UCSD-AML1 (cell line): ENCODE measurements at regions not wholly inside any gene's neighbourhood (a gene's known extent, or its start where the extent isn't known, plus 50 kb on each side); places are given as distances from the start of the nearest gene placed in this dataset.
"Not testable (repeated sequence)": the region's sequence is repeated elsewhere in the genome, so short reads cannot be mapped to it uniquely, and the experiment has no call there.

Experiments
- DNase-seq: peaks from one replicate; lab custom pipeline; 2025; ENCODE audit not compliant: unreplicated experiment; lab: John Stamatoyannopoulos, UW

DNA sequence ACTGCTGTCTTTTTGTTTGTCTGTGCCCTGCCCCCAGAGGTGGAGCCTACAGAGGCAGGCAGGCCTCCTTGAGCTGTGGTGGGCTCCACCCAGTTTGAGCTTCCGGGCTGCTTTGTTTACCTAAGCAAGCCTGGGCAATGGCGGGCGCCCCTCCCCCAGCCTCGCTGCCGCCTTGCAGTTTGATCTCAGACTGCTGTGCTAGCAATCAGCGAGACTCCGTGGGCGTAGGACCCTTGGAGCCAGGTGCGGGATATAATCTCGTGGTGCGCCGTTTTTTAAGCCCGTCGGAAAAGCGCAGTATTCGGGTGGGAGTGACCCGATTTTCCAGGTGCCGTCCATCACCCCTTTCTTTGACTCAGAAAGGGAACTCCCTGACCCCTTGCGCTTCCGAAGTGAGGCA, 296.2 kb downstream of the TSN start:
- DNase-seq: not testable (repeated sequence)

DNA sequence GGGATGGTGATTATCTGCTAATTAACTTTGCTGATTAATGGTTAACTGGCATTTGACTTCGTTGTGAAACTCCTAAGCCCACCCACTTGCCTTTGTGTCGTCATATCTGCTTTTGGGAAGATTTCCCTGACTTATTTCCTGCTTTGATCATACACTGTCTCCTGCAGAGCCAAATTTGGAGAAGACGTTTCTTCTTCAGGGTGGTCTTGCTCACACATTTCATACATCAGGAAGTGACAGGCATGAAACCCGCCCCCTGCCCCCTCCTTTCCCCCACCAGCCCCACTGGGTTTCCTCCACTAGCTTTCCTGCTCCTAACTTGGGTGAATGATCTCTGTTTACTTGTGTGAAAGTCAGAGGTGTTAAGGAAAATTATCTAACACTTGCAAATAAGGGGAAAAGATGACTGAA, 300.1 kb downstream of the TSN start:
- DNase-seq: no peak

- no peak for DNase-seq
These were observed 301.4 kb downstream of the TSN start for GRCh38 chr2:122056853-122057252.

GRCh38 chr2:122061206-122061605, 305.8 kb downstream of the TSN start:
- no peak for DNase-seq

DNA sequence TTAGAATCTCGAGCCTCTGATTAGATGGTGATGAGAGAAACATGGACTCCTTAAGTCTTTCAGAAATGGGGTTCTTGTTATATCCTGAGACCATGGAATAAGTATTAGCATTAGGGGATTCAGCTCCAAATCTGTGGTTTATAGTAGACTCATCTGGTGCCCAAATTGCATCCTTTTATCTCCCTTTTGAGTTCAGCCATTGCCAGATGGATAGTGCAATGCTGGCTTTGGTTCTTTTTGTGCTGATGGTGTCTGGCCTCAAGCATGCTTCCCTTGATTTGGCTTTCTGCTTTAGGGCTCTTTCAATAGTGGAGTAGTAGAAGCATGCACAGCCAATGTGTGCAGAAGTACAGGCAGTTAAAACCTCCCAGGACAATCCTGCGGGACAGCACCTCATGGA, 306.4 kb downstream of the TSN start:
- no peak for DNase-seq

GRCh38 chr2:122062506-122062905, 307.1 kb downstream of the TSN start:
- DNase-seq: no peak

DNA sequence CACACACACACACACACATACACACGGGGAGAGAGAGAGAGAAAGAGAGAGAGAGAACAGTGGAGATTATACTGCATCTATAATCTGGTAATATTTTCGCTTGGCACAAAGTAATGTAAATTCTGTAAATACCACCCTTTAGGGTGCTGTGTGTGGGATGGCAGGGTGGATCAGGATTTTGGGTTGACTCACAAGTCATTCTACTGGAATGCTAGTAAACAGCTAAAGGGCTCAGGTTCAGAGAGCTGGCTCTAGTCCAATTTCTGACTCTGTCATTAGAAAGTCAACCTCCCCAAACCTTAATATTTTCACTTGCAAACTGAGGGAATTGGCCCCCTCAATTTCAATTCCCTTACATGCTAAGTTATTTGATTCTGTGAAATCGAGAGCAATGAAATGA, 308.3 kb downstream of the TSN start:
- no peak for DNase-seq

GRCh38 chr2:122070241-122070731, 314.8 kb downstream of the TSN start:
- DNase-seq: no peak

GRCh38 chr2:122072666-122073065, 317.2 kb downstream of the TSN start:
- DNase-seq: no peak

DNA sequence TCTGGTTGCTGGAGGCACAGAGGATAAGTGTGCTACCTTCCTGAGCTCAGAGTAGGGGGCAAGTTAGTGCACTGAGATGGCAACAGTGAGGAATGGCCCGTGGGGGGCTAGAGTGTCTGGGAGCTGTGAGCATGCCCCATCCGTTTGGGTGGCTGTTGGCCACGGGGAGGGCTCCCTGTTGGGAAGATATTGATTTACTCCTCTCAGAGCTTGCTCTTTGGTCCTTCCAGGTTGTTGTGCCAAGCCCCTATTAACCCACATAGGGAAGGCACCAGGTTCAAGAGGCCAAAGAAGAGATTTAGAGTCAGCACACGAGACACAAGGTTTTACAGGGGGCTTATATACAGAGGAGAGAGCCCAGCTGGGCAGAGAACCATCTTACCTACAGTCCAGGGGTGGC, 318.8 kb downstream of the TSN start:
- DNase-seq: no peak

DNA sequence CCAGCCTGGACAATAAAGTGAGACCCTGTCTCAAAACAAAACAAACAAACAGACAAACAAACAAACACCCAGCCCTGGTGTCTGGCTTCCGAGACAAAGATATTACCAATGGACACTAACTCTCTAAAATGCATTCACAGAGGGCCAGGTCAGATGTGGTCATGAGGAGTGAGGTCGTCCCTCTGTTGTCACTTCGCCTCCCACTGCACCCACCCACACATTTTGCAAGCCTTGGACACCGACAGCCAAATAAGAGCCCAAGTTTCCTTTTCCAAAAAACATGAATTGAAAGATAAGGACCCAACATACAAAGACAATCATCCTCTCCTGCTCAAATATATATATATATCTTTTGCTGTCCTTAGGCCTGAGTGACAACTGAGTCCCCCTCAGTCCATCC, 319.9 kb downstream of the TSN start:
- DNase-seq: no peak

GRCh38 chr2:122077114-122077513, 321.7 kb downstream of the TSN start:
- no peak for DNase-seq

GRCh38 chr2:122077771-122078170, 322.3 kb downstream of the TSN start:
- no peak for DNase-seq

DNA sequence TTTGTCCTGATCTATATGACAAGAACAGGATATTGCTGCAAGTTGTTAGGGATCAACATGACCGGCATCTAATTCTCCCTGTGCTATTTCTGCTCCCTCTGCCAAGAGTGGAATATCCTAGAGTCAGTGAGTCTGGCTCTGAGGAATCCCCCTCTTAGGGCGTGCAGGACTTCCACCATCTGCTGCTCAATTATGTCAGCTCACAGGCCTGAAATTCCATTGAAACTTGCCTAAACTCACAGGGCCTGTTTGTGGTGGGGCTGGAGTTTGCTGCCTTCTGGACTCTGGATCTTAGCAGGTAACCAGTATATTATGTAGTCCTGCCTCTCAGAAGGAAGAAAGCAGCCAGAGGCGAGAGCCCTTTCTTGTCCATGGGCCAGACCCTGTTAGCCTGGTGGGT, 323.0 kb downstream of the TSN start:
- no peak for DNase-seq

DNA sequence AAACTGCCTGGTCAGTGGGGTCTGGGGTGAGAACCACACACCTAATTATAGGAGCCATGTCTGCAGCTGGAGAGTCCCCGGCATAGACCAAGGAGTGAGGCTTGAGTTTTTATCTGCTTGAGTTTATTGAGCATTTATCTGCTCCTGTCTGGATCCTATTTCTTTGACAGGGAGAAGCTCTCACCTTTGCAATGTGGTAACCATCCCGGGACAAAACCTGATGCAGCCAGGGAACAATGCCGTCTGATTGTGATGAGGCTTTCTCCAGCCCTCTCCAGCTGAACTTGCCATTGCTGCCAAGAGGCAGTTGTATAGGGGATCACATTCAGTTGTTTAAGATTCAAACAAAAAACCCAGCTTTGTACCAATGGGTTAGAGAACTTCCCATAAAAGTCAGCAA, 324.4 kb downstream of the TSN start:
- DNase-seq: no peak

GRCh38 chr2:122080316-122080715, 324.9 kb downstream of the TSN start:
- DNase-seq: no peak

DNA sequence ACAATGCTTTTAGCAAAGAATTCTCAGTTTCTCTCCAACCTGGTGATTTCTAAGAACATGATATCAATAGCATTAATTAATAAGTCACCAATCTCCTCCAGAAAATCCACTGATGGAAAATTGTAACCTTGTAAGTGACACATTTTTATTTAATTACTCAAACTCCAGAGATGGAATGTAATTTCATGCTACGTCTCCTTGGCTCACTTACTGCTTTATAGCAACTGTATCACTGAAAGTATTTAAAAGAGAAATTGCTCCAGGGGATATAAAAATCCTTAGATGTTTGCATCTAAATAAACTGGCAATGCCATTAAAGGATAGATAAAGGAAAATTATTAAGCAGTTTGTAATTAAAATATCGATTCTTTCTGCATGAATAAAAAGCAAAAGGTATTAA, 325.4 kb downstream of the TSN start:
- DNase-seq: no peak

- DNase-seq: no peak
These were observed 326.3 kb downstream of the TSN start for GRCh38 chr2:122081751-122082150.

DNA sequence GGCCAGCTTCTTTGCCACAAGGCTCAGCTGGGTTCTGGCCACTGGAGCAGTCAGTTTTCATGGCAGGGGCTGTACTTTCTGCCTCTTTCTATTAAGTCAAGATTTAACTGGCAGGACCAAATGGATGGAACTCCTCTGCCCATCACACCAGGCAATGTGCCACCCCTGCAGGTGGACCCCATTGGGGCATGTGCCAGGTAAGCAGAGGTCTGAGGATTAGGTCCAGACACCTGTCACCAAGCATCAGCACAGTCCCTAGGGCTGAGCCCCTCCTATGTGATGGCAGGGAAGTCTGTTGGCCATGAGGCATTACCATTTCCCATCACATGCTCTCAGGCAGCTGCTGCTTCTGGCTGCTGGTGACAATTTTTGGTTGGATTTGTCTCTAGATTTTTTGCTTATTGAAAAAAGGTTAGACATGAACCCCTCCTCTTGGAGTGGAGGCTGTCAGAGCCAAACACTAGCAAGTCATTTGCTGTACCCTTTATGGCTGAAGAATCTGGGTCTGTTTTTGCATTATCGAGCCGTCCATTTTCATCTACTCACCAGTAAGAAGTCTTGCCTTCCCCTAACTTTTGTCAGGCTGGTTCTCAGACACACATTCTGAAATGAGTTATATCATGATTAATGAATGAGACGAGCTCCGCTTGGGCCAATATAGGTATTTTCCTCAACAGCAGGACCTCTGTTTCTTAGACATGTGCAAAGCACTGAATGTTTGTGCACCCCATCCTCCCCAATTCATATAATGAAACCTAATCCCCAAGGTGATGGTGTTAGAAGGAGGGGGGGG, 328.0 kb downstream of the TSN start:
- no peak for DNase-seq

DNA sequence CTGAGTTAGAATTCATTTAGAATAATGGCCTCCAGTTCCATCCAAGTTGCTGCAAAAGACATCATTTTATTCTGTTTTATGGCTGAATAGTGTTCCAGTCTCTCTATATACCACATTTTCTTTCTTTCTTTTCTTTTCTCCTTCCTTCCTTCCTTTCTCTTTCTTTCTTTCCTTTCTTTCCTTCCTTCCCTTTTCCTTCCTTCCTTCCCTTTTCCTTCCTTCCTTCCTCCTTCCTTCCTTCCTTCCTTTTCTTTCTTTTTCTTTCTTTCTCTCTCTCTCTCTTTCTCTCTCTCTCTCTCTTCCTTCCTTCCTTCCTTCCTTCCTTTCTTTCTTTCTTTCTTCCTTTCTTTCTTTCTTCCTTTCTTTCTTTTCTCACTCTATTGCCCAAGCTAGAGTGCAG, 330.2 kb downstream of the TSN start:
- not testable (repeated sequence) for DNase-seq

GRCh38 chr2:122094557-122094956, 339.1 kb downstream of the TSN start:
- no peak for DNase-seq

DNA sequence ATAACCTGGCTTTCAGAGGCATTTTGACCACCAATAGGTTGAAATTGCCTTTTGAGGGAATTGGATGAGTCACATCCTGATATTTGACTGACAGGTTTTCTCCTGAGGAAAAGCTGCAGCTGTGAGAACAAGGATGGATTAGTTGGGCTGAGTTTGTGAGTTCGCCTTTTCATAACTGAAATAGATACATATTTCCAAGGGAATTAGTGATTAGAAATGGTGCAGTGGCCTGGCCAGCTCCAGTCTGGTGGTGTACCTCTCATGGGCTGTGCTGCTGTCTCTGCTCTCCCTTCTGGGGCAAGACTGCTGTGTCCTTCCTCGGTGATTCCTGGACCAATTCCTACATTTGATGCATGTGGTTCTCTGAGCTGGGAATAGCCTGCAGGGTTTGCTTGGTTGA, 341.3 kb downstream of the TSN start:
- DNase-seq: no peak

DNA sequence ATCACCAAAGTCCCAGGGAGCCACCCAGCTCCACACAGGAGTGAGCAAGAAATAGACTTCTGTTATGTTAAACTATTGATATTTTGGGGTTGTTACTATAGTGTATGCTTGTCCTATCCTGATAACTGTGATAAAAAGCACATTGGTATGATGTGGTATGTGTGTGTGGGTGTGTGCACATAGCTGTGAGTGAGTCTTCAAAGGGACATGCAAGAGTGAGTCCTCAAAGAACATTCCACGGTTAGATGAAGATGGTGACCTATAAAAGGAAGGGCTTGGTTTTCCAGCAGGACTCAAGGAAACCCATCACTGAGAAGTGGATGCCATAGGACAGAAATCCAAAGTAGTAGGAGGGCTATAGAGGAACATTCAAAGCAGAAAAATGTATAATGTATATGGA, 342.9 kb downstream of the TSN start:
- no peak for DNase-seq
